MM.1S (cell line): ENCODE measurements at regions not wholly inside any gene's neighbourhood (a gene's known extent, or its start where the extent isn't known, plus 50 kb on each side); places are given as distances from the start of the nearest gene placed in this dataset.

ENCODE experiments used
- DNase-seq: peaks from one replicate; pipeline ENCODE4 v3.0.0-alpha.2; 2015
- H2AFZ ChIP-seq: fragments of 300-600 bp; sonication (generic); 2 replicates; pipeline ENCODE4 v1.6.0; 2016; ENCODE audit warnings: antibody characterized with exemption, low read length
- H3F3A ChIP-seq: fragments of 300-600 bp; sonication (generic); 2 replicates; pipeline ENCODE4 v1.6.1; 2016; ENCODE audit warnings: mild to moderate bottlenecking, antibody characterized with exemption, low read length, moderate library complexity, mixed read lengths; ENCODE audit not compliant: insufficient read depth
- H3K27ac ChIP-seq: fragments of 300-600 bp; sonication (generic); 2 replicates; pipeline ENCODE4 v1.5.1; 2016; ENCODE audit warnings: mild to moderate bottlenecking, low read length
- H3K27me3 ChIP-seq: fragments of 300-600 bp; sonication (generic); replicated peaks from 2 replicates; pipeline ENCODE4 v1.6.0; 2016; ENCODE audit warnings: low read length; ENCODE audit not compliant: insufficient read depth
- H3K36me3 ChIP-seq: fragments of 300-600 bp; sonication (generic); replicated peaks from 2 replicates; pipeline ENCODE4 v1.6.1; 2016; ENCODE audit warnings: mild to moderate bottlenecking, low read length, mixed read lengths; ENCODE audit not compliant: insufficient read depth
- H3K4me1 ChIP-seq: fragments of 300-600 bp; sonication (generic); 2 replicates; pipeline ENCODE4 v1.6.1; 2016; ENCODE audit warnings: low read length, mixed read lengths
- H3K4me2 ChIP-seq: fragments of 300-600 bp; sonication (generic); 2 replicates; pipeline ENCODE4 v1.6.0; 2016; ENCODE audit warnings: low read depth, low read length
- H3K4me3 ChIP-seq: fragments of 300-600 bp; sonication (generic); 2 replicates; pipeline ENCODE4 v1.5.1; 2016; ENCODE audit warnings: low read length, mixed read lengths
- H3K79me2 ChIP-seq: fragments of 300-600 bp; sonication (generic); 2 replicates; pipeline ENCODE4 v1.6.1; 2016; ENCODE audit warnings: mixed run types, low read length, mixed read lengths
- H3K9ac ChIP-seq: fragments of 300-600 bp; sonication (generic); 2 replicates; pipeline ENCODE4 v1.6.1; 2016; ENCODE audit warnings: low read length, mixed read lengths
- H3K9me2 ChIP-seq: fragments of 300-600 bp; sonication (generic); replicated peaks from 2 replicates; pipeline ENCODE4 v1.6.1; 2016; ENCODE audit warnings: mild to moderate bottlenecking, low read length, mixed read lengths; ENCODE audit not compliant: insufficient read depth
- H3K9me3 ChIP-seq: fragments of 300-600 bp; sonication (generic); replicated peaks from 2 replicates; pipeline ENCODE4 v1.6.1; 2016; ENCODE audit warnings: mild to moderate bottlenecking, low read length, mixed read lengths; ENCODE audit not compliant: insufficient read depth
- H4K20me1 ChIP-seq: fragments of 300-600 bp; sonication (generic); 2 replicates; pipeline ENCODE4 v1.6.1; 2016; ENCODE audit warnings: mild to moderate bottlenecking, low read length, moderate library complexity, mixed read lengths; ENCODE audit not compliant: insufficient read depth
- CTCF ChIP-seq: fragments of 300-600 bp; sonication (generic); IDR thresholded peaks from 2 replicates; pipeline ENCODE4 v1.5.1; 2016; ENCODE audit warnings: antibody characterized with exemption, low read length, mixed read lengths
- EZH2 ChIP-seq: fragments of 300-600 bp; sonication (generic); optimal IDR thresholded peaks from 2 replicates; pipeline ENCODE3; 2017; ENCODE audit warnings: low read depth, mild to moderate bottlenecking, antibody characterized with exemption, low read length, mixed read lengths
- EZH2phosphoT487 ChIP-seq: fragments of 300-600 bp; sonication (generic); IDR thresholded peaks from 2 replicates; pipeline ENCODE4 v1.6.1; 2018; ENCODE audit warnings: antibody characterized with exemption, low read length

GRCh38 chr18:8491516-8491915, 117.7 kb upstream of the RAB12 start:
- Histone ChIP-seq H3K9me3 (no peaks in the 10 kb centered on the region), H3K27me3 (no peaks in the 10 kb centered on the region), H3K4me1 (no peaks in the 10 kb centered on the region), H3K27ac (no peak overlapping the region), H3K4me3 (no peak overlapping the region), H3K9ac (no peak overlapping the region), H3K9me2 (no peaks in the 10 kb centered on the region), H3K36me3 (no peaks in the 10 kb centered on the region), H3K79me2 (no peaks in the 10 kb centered on the region), H4K20me1 (no peaks in the 10 kb centered on the region), H3K4me2 (no peak overlapping the region), H2AFZ (no peak overlapping the region), H3F3A (no peaks in the 10 kb centered on the region)
- no peak for DNase-seq
- TF ChIP-seq CTCF (no peak), EZH2phosphoT487 (no peak), EZH2 (no peak)

GRCh38 chr18:8493141-8493540, 116.1 kb upstream of the RAB12 start:
- Histone ChIP-seq H3K4me2 (no peak overlapping the region), H2AFZ (no peak overlapping the region), H3K27ac (no peak overlapping the region), H4K20me1 (no peaks in the 10 kb centered on the region), H3K4me3 (no peak overlapping the region), H3K79me2 (no peaks in the 10 kb centered on the region), H3K9me3 (no peaks in the 10 kb centered on the region), H3K4me1 (no peaks in the 10 kb centered on the region), H3F3A (no peaks in the 10 kb centered on the region), H3K36me3 (no peaks in the 10 kb centered on the region), H3K27me3 (no peaks in the 10 kb centered on the region), H3K9ac (no peak overlapping the region), H3K9me2 (no peaks in the 10 kb centered on the region)
- no peak for TF ChIP-seq EZH2phosphoT487
- TF ChIP-seq EZH2 = no peak
- TF ChIP-seq CTCF = no peak
- no peak for DNase-seq

- DNase-seq = no peak
- Histone ChIP-seq H3K27ac (no peak overlapping the region), H3K36me3 (no peaks in the 10 kb centered on the region), H3K9me2 (no peaks in the 10 kb centered on the region), H3K9me3 (no peaks in the 10 kb centered on the region), H2AFZ (no peak overlapping the region), H3K79me2 (no peaks in the 10 kb centered on the region), H3K9ac (no peak overlapping the region), H3F3A (no peaks in the 10 kb centered on the region), H3K4me3 (no peak overlapping the region), H4K20me1 (no peaks in the 10 kb centered on the region), H3K27me3 (no peaks in the 10 kb centered on the region), H3K4me1 (no peaks in the 10 kb centered on the region), H3K4me2 (no peak overlapping the region)
- no peak for TF ChIP-seq EZH2phosphoT487
- TF ChIP-seq CTCF = no peak
- no peak for TF ChIP-seq EZH2
Measured at GRCh38 chr18:8496186-8496585, 113.1 kb upstream of the RAB12 start.
